HEK293 (cell line): ENCODE measurements at regions not wholly inside any gene's neighbourhood (a gene's known extent, or its start where the extent isn't known, plus 50 kb on each side); places are given as distances from the start of the nearest gene placed in this dataset.

Experiments
- CTCF ChIA-PET: fragments of 350-600 bp; formaldehyde crosslinking; extraction: SDS; loops from one replicate; lab custom pipeline; 2021; ENCODE audit warnings: antibody characterized with exemption; lab: Yijun Ruan, JAX
- POLR2A ChIA-PET: fragments of 300-600 bp; formaldehyde crosslinking; extraction: SDS; loops from one replicate; lab custom pipeline; 2020; ENCODE audit warnings: antibody characterized with exemption, inconsistent platforms; lab: Yijun Ruan, JAX
- H3K27ac ChIP-seq: fragments of 200-500 bp; sonication (Bioruptor generic); 2 replicates; pipeline ENCODE4 v1.5.1; 2014; ENCODE audit warnings: low read depth, low read length, control low read depth, inconsistent platforms; ENCODE audit errors: extremely low read depth
- H3K36me3 ChIP-seq, 2 experiments: fragments of 200-500 bp in 1 of 2; sonication (Bioruptor generic) in 1 of 2; 1 replicate in 1 of 2; 2 replicates in 1 of 2; pipeline ENCODE4 v1.5.1; 2014 to 2017; ENCODE audit warnings: inconsistent platforms in 2 of 2, low read length in 2 of 2; ENCODE audit not compliant: control insufficient read depth in 2 of 2, insufficient read depth in 1 of 2
- H3K4me1 ChIP-seq: fragments of 200-500 bp; sonication (Bioruptor generic); 2 replicates; pipeline ENCODE4 v1.5.1; 2014; ENCODE audit warnings: mild to moderate bottlenecking, low read length, inconsistent platforms; ENCODE audit not compliant: control insufficient read depth, insufficient read depth
- H3K4me3 ChIP-seq: 2 replicates; pipeline ENCODE4 v1.5.1; 2011; ENCODE audit warnings: low read depth, mild to moderate bottlenecking, control low read depth, low read length, moderate library complexity
- H3K9me3 ChIP-seq: fragments of 200-500 bp; sonication (Bioruptor generic); 2 replicates; pipeline ENCODE4 v1.5.1; 2014; ENCODE audit warnings: low read depth, low read length, inconsistent platforms; ENCODE audit not compliant: control insufficient read depth, insufficient read depth
- ELK4 ChIP-seq: IDR thresholded peaks from 2 replicates; pipeline ENCODE4 v1.6.1; 2011; ENCODE audit warnings: mild to moderate bottlenecking, low read depth, low read length, borderline replicate concordance
- FEZF1 ChIP-seq: fragments of 450-650 bp; formaldehyde crosslinking; IDR thresholded peaks from 2 replicates; pipeline ENCODE4 v1.5.1; 2016; ENCODE audit warnings: missing biosample characterization, missing genetic modification characterization
- HOXC10 ChIP-seq: sonication (generic); formaldehyde crosslinking; IDR thresholded peaks from 2 replicates; pipeline ENCODE4 v1.8.1; 2023; ENCODE audit warnings: mild to moderate bottlenecking, missing genetic modification reagents
- MYNN ChIP-seq: fragments of 450-650 bp; formaldehyde crosslinking; IDR thresholded peaks from 2 replicates; pipeline ENCODE4 v1.5.1; 2016; ENCODE audit warnings: missing biosample characterization, missing genetic modification characterization, borderline replicate concordance
- SP7 ChIP-seq: fragments of 450-650 bp; formaldehyde crosslinking; IDR thresholded peaks from 2 replicates; pipeline ENCODE4 v1.5.1; 2016; ENCODE audit warnings: missing biosample characterization, missing genetic modification characterization
- TCF7L2 ChIP-seq: IDR thresholded peaks from 2 replicates; pipeline ENCODE4 v1.6.1; 2011; ENCODE audit warnings: low read depth, mild to moderate bottlenecking, inconsistent platforms, low read length, moderate library complexity, borderline replicate concordance
- TRIM28 ChIP-seq: IDR thresholded peaks from 2 replicates; pipeline ENCODE4 v1.6.1; 2011; ENCODE audit warnings: low read length, control low read depth, borderline replicate concordance
- ZBTB21 ChIP-seq: fragments of 450-650 bp; formaldehyde crosslinking; IDR thresholded peaks from 2 replicates; pipeline ENCODE4 v1.5.1; 2017; ENCODE audit warnings: missing biosample characterization, missing genetic modification characterization
- ZNF280D ChIP-seq: fragments of 450-650 bp; formaldehyde crosslinking; IDR thresholded peaks from 2 replicates; pipeline ENCODE4 v1.5.1; 2016; ENCODE audit warnings: missing biosample characterization, missing genetic modification characterization
- ZNF341 ChIP-seq: fragments of 450-650 bp; formaldehyde crosslinking; IDR thresholded peaks from 2 replicates; pipeline ENCODE4; 2016; ENCODE audit warnings: low read depth, missing biosample characterization, missing genetic modification characterization
- ZNF350 ChIP-seq: fragments of 450-650 bp; formaldehyde crosslinking; IDR thresholded peaks from 2 replicates; pipeline ENCODE4 v1.5.0; 2017; ENCODE audit warnings: missing biosample characterization, mild to moderate bottlenecking, missing genetic modification characterization
- ZNF354C ChIP-seq: fragments of 450-650 bp; formaldehyde crosslinking; IDR thresholded peaks from 2 replicates; pipeline ENCODE4 v1.5.1; 2016; ENCODE audit warnings: missing biosample characterization, missing genetic modification characterization, low read depth, borderline replicate concordance
- ZNF391 ChIP-seq: fragments of 450-650 bp; formaldehyde crosslinking; IDR thresholded peaks from 2 replicates; pipeline ENCODE4 v1.5.1; 2016; ENCODE audit warnings: low read depth, missing biosample characterization, missing genetic modification characterization, borderline replicate concordance
- ZNF48 ChIP-seq: fragments of 450-650 bp; formaldehyde crosslinking; IDR thresholded peaks from 2 replicates; pipeline ENCODE4 v1.5.1; 2016; ENCODE audit warnings: missing biosample characterization, missing genetic modification characterization
- ZNF510 ChIP-seq: fragments of 450-650 bp; formaldehyde crosslinking; IDR thresholded peaks from 2 replicates; pipeline ENCODE4 v1.5.1; 2018; ENCODE audit warnings: mild to moderate bottlenecking, missing genetic modification characterization, missing biosample characterization; ENCODE audit not compliant: insufficient replicate concordance
- ZNF544 ChIP-seq: fragments of 450-650 bp; formaldehyde crosslinking; IDR thresholded peaks from 2 replicates; pipeline ENCODE4 v1.5.0; 2017; ENCODE audit warnings: missing biosample characterization, missing genetic modification characterization
- ZNF558 ChIP-seq: fragments of 450-650 bp; formaldehyde crosslinking; IDR thresholded peaks from 2 replicates; pipeline ENCODE4 v1.5.1; 2016; ENCODE audit warnings: missing biosample characterization, missing genetic modification characterization
- ZNF560 ChIP-seq: fragments of 450-650 bp; formaldehyde crosslinking; IDR thresholded peaks from 2 replicates; pipeline ENCODE4 v1.5.1; 2017; ENCODE audit warnings: missing biosample characterization, missing genetic modification characterization, borderline replicate concordance
- ZNF596 ChIP-seq: fragments of 450-650 bp; IDR thresholded peaks from 2 replicates; pipeline ENCODE4 v1.5.0; 2018; ENCODE audit warnings: missing biosample characterization, mild to moderate bottlenecking, missing genetic modification characterization, moderate library complexity
- ZNF610 ChIP-seq: fragments of 450-650 bp; formaldehyde crosslinking; IDR thresholded peaks from 2 replicates; pipeline ENCODE4 v1.5.1; 2016; ENCODE audit warnings: missing biosample characterization, missing genetic modification characterization, borderline replicate concordance
- ZNF623 ChIP-seq: fragments of 450-650 bp; formaldehyde crosslinking; IDR thresholded peaks from 2 replicates; pipeline ENCODE4 v1.5.1; 2016; ENCODE audit warnings: missing biosample characterization, missing genetic modification characterization
- ZNF624 ChIP-seq: fragments of 450-650 bp; formaldehyde crosslinking; IDR thresholded peaks from 2 replicates; pipeline ENCODE4 v1.5.1; 2017; ENCODE audit warnings: missing biosample characterization, missing genetic modification characterization
- ZNF658 ChIP-seq: fragments of 450-650 bp; formaldehyde crosslinking; IDR thresholded peaks from 2 replicates; pipeline ENCODE4; 2016; ENCODE audit warnings: missing biosample characterization, missing genetic modification characterization
- ZNF701 ChIP-seq: fragments of 450-650 bp; formaldehyde crosslinking; IDR thresholded peaks from 2 replicates; pipeline ENCODE4 v1.5.1; 2016; ENCODE audit warnings: missing biosample characterization, missing genetic modification characterization
- ZNF76 ChIP-seq: fragments of 450-650 bp; formaldehyde crosslinking; IDR thresholded peaks from 2 replicates; pipeline ENCODE4; 2016; ENCODE audit warnings: low read depth, missing biosample characterization, missing genetic modification characterization, borderline replicate concordance
- ZNF776 ChIP-seq: fragments of 450-650 bp; formaldehyde crosslinking; IDR thresholded peaks from 2 replicates; pipeline ENCODE4 v1.5.0; 2017; ENCODE audit warnings: missing biosample characterization, missing genetic modification characterization, borderline replicate concordance
- ZNF792 ChIP-seq: fragments of 450-650 bp; formaldehyde crosslinking; IDR thresholded peaks from 2 replicates; pipeline ENCODE4 v1.5.1; 2016; ENCODE audit warnings: missing biosample characterization, missing genetic modification characterization
- ZNF830 ChIP-seq: fragments of 450-650 bp; IDR thresholded peaks from 2 replicates; pipeline ENCODE4 v1.5.0; 2018; ENCODE audit warnings: missing biosample characterization, missing genetic modification characterization, low read depth, mild to moderate bottlenecking, moderate library complexity
- TF ChIP-seq, protein P1 (sequence below): fragments of 450-650 bp; formaldehyde crosslinking; IDR thresholded peaks from 2 replicates; pipeline ENCODE4 v1.5.1; 2017; ENCODE audit warnings: missing biosample characterization, missing genetic modification characterization
- TF ChIP-seq, protein P2 (sequence below): fragments of 450-650 bp; formaldehyde crosslinking; IDR thresholded peaks from 2 replicates; pipeline ENCODE4 v1.5.1; 2016; ENCODE audit warnings: missing biosample characterization, missing genetic modification characterization

DNA sequence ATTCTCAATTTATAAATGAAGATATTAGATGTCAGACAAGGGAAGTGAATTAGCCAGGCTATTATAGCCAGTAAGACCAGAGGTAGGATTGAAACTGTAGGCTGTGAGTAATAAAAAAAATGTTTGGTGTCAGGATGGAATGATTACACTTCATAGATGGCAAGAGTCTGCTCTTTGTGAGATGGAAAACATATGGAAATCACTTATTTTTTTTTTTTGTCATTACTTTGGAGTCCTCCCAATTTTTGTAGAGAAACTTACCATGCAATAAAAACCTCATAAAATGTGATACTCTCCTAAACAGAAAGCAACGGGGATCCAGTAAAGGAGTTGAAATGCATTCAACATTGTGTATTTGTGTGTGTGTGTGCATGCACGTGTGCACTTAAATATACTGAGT is 532.7 kb upstream of the CDH8 start (continued):
- no peak for TF ChIP-seq TCF7L2
- TF ChIP-seq ZNF558 (tag by site-specific recombination): no peak
- no peak for TF ChIP-seq ZNF658 (tag by site-specific recombination)
- TF ChIP-seq MYNN (tag by site-specific recombination): no peak

DNA sequence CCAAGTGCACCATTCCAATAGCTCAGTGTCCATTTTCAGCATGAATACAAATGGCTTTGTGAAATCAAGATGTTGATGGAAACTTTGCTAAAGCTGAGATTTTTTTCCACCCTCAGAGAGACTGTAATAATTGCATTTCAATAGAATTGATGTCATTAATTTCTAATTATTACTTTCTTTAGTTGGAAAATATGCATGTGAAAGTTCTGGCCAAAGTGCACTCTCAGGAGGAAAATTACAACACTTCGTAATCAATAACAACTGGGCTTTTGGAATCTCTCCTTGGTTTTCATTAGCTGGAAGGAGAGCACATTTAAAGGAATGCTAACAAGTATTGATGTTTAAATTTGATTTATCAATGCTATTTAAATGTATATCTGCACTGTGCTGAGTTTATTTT is 529.5 kb upstream of the CDH8 start:
- H3K27ac ChIP-seq: no peak overlapping the region
- H3K36me3 ChIP-seq: no peaks in the 10 kb centered on the region
- no peaks in the 10 kb centered on the region for H3K4me1 ChIP-seq
- TF ChIP-seq ZNF623 (tag by site-specific recombination) (no peak), ZNF48 (tag by site-specific recombination) (no peak), ZNF792 (no peak), TRIM28 (no peak), ZNF596 (tag by site-specific recombination) (no peak), ZNF350 (no peak), ZNF776 (no peak), MYNN (tag by site-specific recombination) (no peak), ZNF544 (tag by site-specific recombination) (no peak), ZNF560 (tag by site-specific recombination) (no peak), ELK4 (no peak), HOXC10 (CRISPR knock-in tag) (no peak), ZNF624 (tag by site-specific recombination) (no peak), ZNF701 (tag by site-specific recombination) (no peak), ZNF391 (no peak), ZNF280D (no peak), ZNF354C (tag by site-specific recombination) (no peak)
- TF ChIP-seq, protein P1, sequence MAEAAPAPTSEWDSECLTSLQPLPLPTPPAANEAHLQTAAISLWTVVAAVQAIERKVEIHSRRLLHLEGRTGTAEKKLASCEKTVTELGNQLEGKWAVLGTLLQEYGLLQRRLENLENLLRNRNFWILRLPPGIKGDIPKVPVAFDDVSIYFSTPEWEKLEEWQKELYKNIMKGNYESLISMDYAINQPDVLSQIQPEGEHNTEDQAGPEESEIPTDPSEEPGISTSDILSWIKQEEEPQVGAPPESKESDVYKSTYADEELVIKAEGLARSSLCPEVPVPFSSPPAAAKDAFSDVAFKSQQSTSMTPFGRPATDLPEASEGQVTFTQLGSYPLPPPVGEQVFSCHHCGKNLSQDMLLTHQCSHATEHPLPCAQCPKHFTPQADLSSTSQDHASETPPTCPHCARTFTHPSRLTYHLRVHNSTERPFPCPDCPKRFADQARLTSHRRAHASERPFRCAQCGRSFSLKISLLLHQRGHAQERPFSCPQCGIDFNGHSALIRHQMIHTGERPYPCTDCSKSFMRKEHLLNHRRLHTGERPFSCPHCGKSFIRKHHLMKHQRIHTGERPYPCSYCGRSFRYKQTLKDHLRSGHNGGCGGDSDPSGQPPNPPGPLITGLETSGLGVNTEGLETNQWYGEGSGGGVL (tag by site-specific recombination): no peak
- ChIA-PET POLR2A (no interaction called here), CTCF (no interaction called here)
- H3K4me3 ChIP-seq: no peak overlapping the region
- no peaks in the 10 kb centered on the region for H3K9me3 ChIP-seq

GRCh38 chr16:62564291-62564690 is 528.1 kb upstream of the CDH8 start:
- H3K4me1 ChIP-seq: no peaks in the 10 kb centered on the region
- no peak overlapping the region for H3K4me3 ChIP-seq
- POLR2A ChIA-PET: no interaction called here
- H3K27ac ChIP-seq: no peak overlapping the region
- H3K9me3 ChIP-seq: no peaks in the 10 kb centered on the region
- no peak for TF ChIP-seq ZNF830 (tag by site-specific recombination)
- no peak for TF ChIP-seq ZNF792
- TF ChIP-seq ZNF510 (tag by site-specific recombination): no peak
- TF ChIP-seq ZNF341 (tag by site-specific recombination): no peak
- no peak for TF ChIP-seq ZNF558 (tag by site-specific recombination)
- TF ChIP-seq, protein P2, sequence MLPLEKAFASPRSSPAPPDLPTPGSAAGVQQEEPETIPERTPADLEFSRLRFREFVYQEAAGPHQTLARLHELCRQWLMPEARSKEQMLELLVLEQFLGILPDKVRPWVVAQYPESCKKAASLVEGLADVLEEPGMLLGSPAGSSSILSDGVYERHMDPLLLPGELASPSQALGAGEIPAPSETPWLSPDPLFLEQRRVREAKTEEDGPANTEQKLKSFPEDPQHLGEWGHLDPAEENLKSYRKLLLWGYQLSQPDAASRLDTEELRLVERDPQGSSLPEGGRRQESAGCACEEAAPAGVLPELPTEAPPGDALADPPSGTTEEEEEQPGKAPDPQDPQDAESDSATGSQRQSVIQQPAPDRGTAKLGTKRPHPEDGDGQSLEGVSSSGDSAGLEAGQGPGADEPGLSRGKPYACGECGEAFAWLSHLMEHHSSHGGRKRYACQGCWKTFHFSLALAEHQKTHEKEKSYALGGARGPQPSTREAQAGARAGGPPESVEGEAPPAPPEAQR (tag by site-specific recombination): no peak
- TF ChIP-seq ZBTB21 (tag by site-specific recombination): no peak
- no peak for TF ChIP-seq FEZF1 (tag by site-specific recombination)
- no peak for TF ChIP-seq ZNF76 (tag by site-specific recombination)
- TF ChIP-seq SP7 (tag by site-specific recombination): no peak
- TF ChIP-seq ZNF610: no peak
- TF ChIP-seq, all 188 proteins: peak for 0
- CTCF ChIA-PET: no interaction called here
- no peaks in the 10 kb centered on the region for H3K36me3 ChIP-seq
